B cell (primary cell): ENCODE measurements at regions not wholly inside any gene's neighbourhood (a gene's known extent, or its start where the extent isn't known, plus 50 kb on each side); places are given as distances from the start of the nearest gene placed in this dataset.

ENCODE experiments used
- EZH2 ChIP-seq: IDR thresholded peaks from 2 replicates; pipeline ENCODE4 v1.6.1; 2012; ENCODE audit warnings: borderline replicate concordance, low read depth, mild to moderate bottlenecking, moderate library complexity, low read length; ENCODE audit not compliant: insufficient read depth, poor library complexity, severe bottlenecking
- TF ChIP-seq, protein P1 (sequence below): fragments of 200-600 bp; IDR thresholded peaks from one replicate; pipeline ENCODE4 v1.8.0; 2022; ENCODE audit warnings: antibody characterized with exemption, mild to moderate bottlenecking

- TF ChIP-seq, protein P1, sequence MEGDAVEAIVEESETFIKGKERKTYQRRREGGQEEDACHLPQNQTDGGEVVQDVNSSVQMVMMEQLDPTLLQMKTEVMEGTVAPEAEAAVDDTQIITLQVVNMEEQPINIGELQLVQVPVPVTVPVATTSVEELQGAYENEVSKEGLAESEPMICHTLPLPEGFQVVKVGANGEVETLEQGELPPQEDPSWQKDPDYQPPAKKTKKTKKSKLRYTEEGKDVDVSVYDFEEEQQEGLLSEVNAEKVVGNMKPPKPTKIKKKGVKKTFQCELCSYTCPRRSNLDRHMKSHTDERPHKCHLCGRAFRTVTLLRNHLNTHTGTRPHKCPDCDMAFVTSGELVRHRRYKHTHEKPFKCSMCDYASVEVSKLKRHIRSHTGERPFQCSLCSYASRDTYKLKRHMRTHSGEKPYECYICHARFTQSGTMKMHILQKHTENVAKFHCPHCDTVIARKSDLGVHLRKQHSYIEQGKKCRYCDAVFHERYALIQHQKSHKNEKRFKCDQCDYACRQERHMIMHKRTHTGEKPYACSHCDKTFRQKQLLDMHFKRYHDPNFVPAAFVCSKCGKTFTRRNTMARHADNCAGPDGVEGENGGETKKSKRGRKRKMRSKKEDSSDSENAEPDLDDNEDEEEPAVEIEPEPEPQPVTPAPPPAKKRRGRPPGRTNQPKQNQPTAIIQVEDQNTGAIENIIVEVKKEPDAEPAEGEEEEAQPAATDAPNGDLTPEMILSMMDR, result no peak
- TF ChIP-seq EZH2, result no peak
Measured at GRCh38 chr5:82613891-82614290, 335.7 kb upstream of the RPS23 start.
